ENCODE measurements at regions not wholly inside any gene's neighbourhood (a gene's known extent, or its start where the extent isn't known, plus 50 kb on each side); places are given as distances from the start of the nearest gene placed in this dataset.

DNA sequence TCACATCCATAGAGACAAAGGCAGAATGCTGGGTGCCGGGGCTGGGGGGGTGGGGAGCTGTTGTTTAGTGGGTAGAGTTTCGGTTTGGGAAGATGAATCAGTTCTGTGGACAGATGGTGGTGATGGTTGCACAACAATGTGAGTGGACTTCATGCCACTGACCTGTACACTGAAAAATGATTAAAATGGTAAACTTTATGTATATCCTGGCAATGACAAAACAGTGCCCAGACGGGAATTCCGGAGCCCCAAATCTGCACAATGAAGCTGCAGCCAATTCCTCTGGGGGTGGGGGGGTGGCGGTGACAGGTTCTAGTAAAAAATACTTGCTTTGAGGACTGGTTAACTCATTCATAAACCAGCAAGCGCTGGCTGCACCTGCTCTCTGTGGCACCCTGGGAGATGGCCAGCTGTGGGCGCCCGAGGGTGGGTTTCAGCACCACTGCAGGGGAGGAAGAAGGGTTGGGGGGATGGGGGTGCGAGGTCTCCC is 81.8 kb upstream of the HPCAL1 start:
- TF ChIP-seq ZNF274 (IDR thresholded peaks at IDR 0.05; ENCODE audit: low read depth, low read length) (no peak), YY1 (IDR thresholded peaks at IDR 0.05; ENCODE audit: extremely low read depth, insufficient replicate concordance, low read depth, low read length) (no peak)
